WTC11 (cell line): ENCODE measurements at regions not wholly inside any gene's neighbourhood (a gene's known extent, or its start where the extent isn't known, plus 50 kb on each side); places are given as distances from the start of the nearest gene placed in this dataset.
A peak's percentile ranks its signal among the peaks of the same experiment; 100 is the strongest.

Experiments used
- ATAC-seq: fragments of 200-7000 bp; cut with Tn5 transposase; 2 replicates; pipeline ENCODE4 v1.10.0; 2021; ENCODE audit warnings: mild to moderate bottlenecking, moderate library complexity
- CTCF ChIA-PET: fragments of 300-600 bp; sonication (Branson Sonifier 250); formaldehyde crosslinking; loops from one replicate; lab custom pipeline; 2021; ENCODE audit warnings: antibody characterized with exemption; lab: Charles Lee
- POLR2A ChIA-PET: fragments of 350-600 bp; sonication (Branson Sonifier 250); formaldehyde crosslinking; loops from one replicate; lab custom pipeline; 2021; ENCODE audit warnings: antibody characterized with exemption; lab: Charles Lee
- DNase-seq: peaks from one replicate; pipeline ENCODE4 v3.0.0; 2021; ENCODE audit warnings: low spot score
- H3K27ac Mint-ChIP-seq: 2 replicates; pipeline ENCODE4 v1.8.0; 2021; ENCODE audit warnings: mixed read lengths
- H3K27me3 Mint-ChIP-seq: 2 replicates; pipeline ENCODE4 v1.8.0; 2021; ENCODE audit warnings: low read depth, mild to moderate bottlenecking, moderate library complexity, mixed read lengths
- H3K36me3 Mint-ChIP-seq: 2 replicates; pipeline ENCODE4 v1.8.0; 2021; ENCODE audit warnings: mixed read lengths
- H3K4me1 Mint-ChIP-seq: 2 replicates; pipeline ENCODE4 v1.8.0; 2022; ENCODE audit warnings: mixed read lengths
- H3K4me3 Mint-ChIP-seq: 2 replicates; pipeline ENCODE4 v1.8.0; 2021; ENCODE audit warnings: mild to moderate bottlenecking, moderate library complexity, mixed read lengths
- H3K9me3 Mint-ChIP-seq: 2 replicates; pipeline ENCODE4 v1.8.0; 2021; ENCODE audit warnings: mixed read lengths
- ATF2 ChIP-seq: sonication (generic); formaldehyde crosslinking; IDR thresholded peaks from 2 replicates; pipeline ENCODE4 v1.8.1; 2022; ENCODE audit warnings: low read depth, missing genetic modification reagents, borderline replicate concordance
- E2F4 ChIP-seq: sonication (generic); formaldehyde crosslinking; IDR thresholded peaks from 2 replicates; pipeline ENCODE4 v1.8.1; 2022; ENCODE audit warnings: low read depth, mild to moderate bottlenecking, moderate library complexity, missing genetic modification reagents, borderline replicate concordance
- FOXK1 ChIP-seq: sonication (generic); formaldehyde crosslinking; IDR thresholded peaks from 2 replicates; pipeline ENCODE4 v1.8.0; 2022; ENCODE audit warnings: mild to moderate bottlenecking, moderate library complexity, missing genetic modification reagents
- JAZF1 ChIP-seq: fragments of 250-450 bp; sonication (Bioruptor Pico); IDR thresholded peaks from 2 replicates; pipeline ENCODE4 v1.9.0; 2021; ENCODE audit warnings: moderate library complexity, mild to moderate bottlenecking, inconsistent platforms
- KAT7 ChIP-seq: sonication (generic); formaldehyde crosslinking; IDR thresholded peaks from 2 replicates; pipeline ENCODE4 v1.8.1; 2023; ENCODE audit warnings: missing genetic modification reagents, mild to moderate bottlenecking, borderline replicate concordance
- SMAD3 ChIP-seq: sonication (generic); formaldehyde crosslinking; IDR thresholded peaks from 2 replicates; pipeline ENCODE4 v1.8.0; 2022; ENCODE audit warnings: missing genetic modification reagents, mild to moderate bottlenecking, borderline replicate concordance
- SOX15 ChIP-seq: fragments of 250-450 bp; sonication (Bioruptor Pico); IDR thresholded peaks from 2 replicates; pipeline ENCODE4 v1.9.0; 2021; ENCODE audit warnings: mild to moderate bottlenecking
- TCF7 ChIP-seq: sonication (generic); formaldehyde crosslinking; IDR thresholded peaks from 2 replicates; pipeline ENCODE4 v1.8.0; 2022; ENCODE audit warnings: mild to moderate bottlenecking, low read depth, missing genetic modification reagents, moderate library complexity
- TEAD1 ChIP-seq: sonication (generic); formaldehyde crosslinking; IDR thresholded peaks from 2 replicates; pipeline ENCODE4 v1.8.0; 2022; ENCODE audit warnings: mild to moderate bottlenecking, missing genetic modification reagents
- ZNF232 ChIP-seq: sonication (generic); formaldehyde crosslinking; IDR thresholded peaks from 2 replicates; pipeline ENCODE4 v1.8.0; 2022; ENCODE audit warnings: mild to moderate bottlenecking, missing genetic modification reagents
- ZNF263 ChIP-seq: sonication (generic); formaldehyde crosslinking; IDR thresholded peaks from 2 replicates; pipeline ENCODE4 v1.8.1; 2022; ENCODE audit warnings: low read depth, mild to moderate bottlenecking, moderate library complexity, missing genetic modification reagents
- ZNF396 ChIP-seq: fragments of 250-450 bp; sonication (Bioruptor Pico); IDR thresholded peaks from 2 replicates; pipeline ENCODE4 v1.8.0; 2021; ENCODE audit warnings: mild to moderate bottlenecking, moderate library complexity, borderline replicate concordance
- ZNF532 ChIP-seq: fragments of 250-450 bp; sonication (Bioruptor Pico); IDR thresholded peaks from 2 replicates; pipeline ENCODE4 v1.9.0; 2021; ENCODE audit warnings: mild to moderate bottlenecking, borderline replicate concordance
- TF ChIP-seq, protein P1 (sequence below): fragments of 250-450 bp; sonication (Bioruptor Pico); IDR thresholded peaks from 2 replicates; pipeline ENCODE4 v2.1.2; 2022; ENCODE audit warnings: mild to moderate bottlenecking, moderate library complexity
- TF ChIP-seq, protein P2 (sequence below): sonication (generic); formaldehyde crosslinking; IDR thresholded peaks from 2 replicates; pipeline ENCODE4 v1.8.1; 2023; ENCODE audit warnings: mild to moderate bottlenecking, missing genetic modification reagents, moderate library complexity

DNA sequence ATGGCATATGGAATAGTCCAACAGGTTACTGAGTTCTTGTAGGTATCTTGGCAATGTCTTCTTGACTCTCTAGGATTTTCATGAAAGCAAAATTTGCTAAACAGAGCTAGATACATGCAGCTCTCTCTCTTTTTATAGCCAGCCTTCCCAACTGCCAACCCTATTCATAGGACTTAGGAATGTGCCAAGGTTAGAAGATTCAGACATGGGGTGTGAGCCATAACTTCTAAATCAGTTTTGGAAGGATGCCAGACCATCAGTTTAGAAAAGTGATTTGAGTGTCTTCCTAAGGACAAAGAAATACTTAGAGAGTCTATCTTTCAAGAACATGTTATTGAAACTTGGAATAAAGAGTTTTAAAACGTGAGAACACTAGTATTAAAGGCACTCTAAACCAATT, 619.5 kb upstream of the FANCL start:
- ChIA-PET CTCF (interaction anchor here (1.3 kb wide), 1 partner anchor 11 kb away, joined by 6 read pairs; no protein-coding TSS in a partner anchor), POLR2A (no interaction called here)
- Mint-ChIP-seq H3K27me3 (no peaks in the 10 kb centered on the region), H3K27ac (no peak overlapping the region), H3K4me1 (peaks cover 24% of the 10 kb centered on the region), H3K9me3 (peaks cover 10% of the 10 kb centered on the region), H3K4me3 (no peak overlapping the region), H3K36me3 (0 out of 2 replicates have a peak, but pooled peaks cover 3% of the 10 kb centered on the region)
- TF ChIP-seq ATF2 (no peak), TCF7 (CRISPR knock-in tag) (no peak), ZNF232 (CRISPR knock-in tag) (no peak), JAZF1 (CRISPR knock-in tag) (no peak), SMAD3 (no peak), KAT7 (CRISPR knock-in tag) (no peak), E2F4 (no peak), FOXK1 (no peak), ZNF532 (CRISPR knock-in tag) (no peak), ZNF396 (CRISPR knock-in tag) (no peak)
- TF ChIP-seq, protein P1, sequence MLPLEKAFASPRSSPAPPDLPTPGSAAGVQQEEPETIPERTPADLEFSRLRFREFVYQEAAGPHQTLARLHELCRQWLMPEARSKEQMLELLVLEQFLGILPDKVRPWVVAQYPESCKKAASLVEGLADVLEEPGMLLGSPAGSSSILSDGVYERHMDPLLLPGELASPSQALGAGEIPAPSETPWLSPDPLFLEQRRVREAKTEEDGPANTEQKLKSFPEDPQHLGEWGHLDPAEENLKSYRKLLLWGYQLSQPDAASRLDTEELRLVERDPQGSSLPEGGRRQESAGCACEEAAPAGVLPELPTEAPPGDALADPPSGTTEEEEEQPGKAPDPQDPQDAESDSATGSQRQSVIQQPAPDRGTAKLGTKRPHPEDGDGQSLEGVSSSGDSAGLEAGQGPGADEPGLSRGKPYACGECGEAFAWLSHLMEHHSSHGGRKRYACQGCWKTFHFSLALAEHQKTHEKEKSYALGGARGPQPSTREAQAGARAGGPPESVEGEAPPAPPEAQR (CRISPR knock-in tag) = no peak
- TF ChIP-seq, protein P2, sequence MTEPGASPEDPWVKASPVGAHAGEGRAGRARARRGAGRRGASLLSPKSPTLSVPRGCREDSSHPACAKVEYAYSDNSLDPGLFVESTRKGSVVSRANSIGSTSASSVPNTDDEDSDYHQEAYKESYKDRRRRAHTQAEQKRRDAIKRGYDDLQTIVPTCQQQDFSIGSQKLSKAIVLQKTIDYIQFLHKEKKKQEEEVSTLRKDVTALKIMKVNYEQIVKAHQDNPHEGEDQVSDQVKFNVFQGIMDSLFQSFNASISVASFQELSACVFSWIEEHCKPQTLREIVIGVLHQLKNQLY (CRISPR knock-in tag) = no peak
- no peak for ATAC-seq
- DNase-seq = no peak

DNA sequence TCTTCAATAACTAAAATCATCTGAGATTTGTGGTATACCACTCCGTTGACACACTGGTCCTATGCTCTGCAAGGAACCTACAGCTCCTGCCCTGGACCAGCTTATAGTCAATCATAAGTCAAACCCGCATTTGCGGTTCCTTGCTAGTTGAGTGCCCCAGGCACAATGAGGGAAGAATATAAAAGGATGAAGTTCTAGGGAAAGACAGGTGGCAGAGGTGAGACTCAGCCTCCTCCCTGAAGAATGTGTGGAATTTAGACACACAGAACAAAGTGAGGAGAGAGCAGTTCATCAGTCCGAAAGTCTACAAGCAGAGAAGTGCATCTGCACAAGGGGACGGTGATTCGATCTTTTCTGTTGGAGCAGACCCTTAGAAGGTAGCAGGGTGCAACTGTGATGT, 615.0 kb upstream of the FANCL start:
- Mint-ChIP-seq H3K4me3 (no peak overlapping the region), H3K36me3 (0 out of 2 replicates have a peak, but pooled peaks cover 3% of the 10 kb centered on the region), H3K27ac (0 out of 2 replicates have a peak overlapping the region, but pooled peaks have one; percentile 54), H3K27me3 (no peaks in the 10 kb centered on the region), H3K4me1 (peaks cover 27% of the 10 kb centered on the region), H3K9me3 (peaks cover 4% of the 10 kb centered on the region; the same call in 1 of the 2 replicates)
- ChIA-PET CTCF (interaction anchor here (0.7 to 2.1 kb wide), 3 partner anchors 10 to 22 kb away, joined by 4 to 10 read pairs (median 4); no protein-coding TSS in a partner anchor), POLR2A (no interaction called here)
- DNase-seq = no peak
- TF ChIP-seq ZNF263 (CRISPR knock-in tag) (no peak), TEAD1 (CRISPR knock-in tag) (peak; percentile 38; the same call in 1 of the 2 replicates), SOX15 (CRISPR knock-in tag) (no peak)
- peak; percentile 90 for ATAC-seq
